Activated CD4-positive, alpha-beta T cell treated with anti-CD3 and anti-CD28 coated beads, Interleukin-2, amount 50 U/mL, for 1 hour (primary cell): ENCODE measurements at regions not wholly inside any gene's neighbourhood (a gene's known extent, or its start where the extent isn't known, plus 50 kb on each side); places are given as distances from the start of the nearest gene placed in this dataset.
"Not testable (repeated sequence)": the region's sequence is repeated elsewhere in the genome, so short reads cannot be mapped to it uniquely, and the experiment has no call there.

Source experiments
- DNase-seq: peaks from one replicate; pipeline ENCODE4 v3.0.0-alpha.2; 2020

DNA sequence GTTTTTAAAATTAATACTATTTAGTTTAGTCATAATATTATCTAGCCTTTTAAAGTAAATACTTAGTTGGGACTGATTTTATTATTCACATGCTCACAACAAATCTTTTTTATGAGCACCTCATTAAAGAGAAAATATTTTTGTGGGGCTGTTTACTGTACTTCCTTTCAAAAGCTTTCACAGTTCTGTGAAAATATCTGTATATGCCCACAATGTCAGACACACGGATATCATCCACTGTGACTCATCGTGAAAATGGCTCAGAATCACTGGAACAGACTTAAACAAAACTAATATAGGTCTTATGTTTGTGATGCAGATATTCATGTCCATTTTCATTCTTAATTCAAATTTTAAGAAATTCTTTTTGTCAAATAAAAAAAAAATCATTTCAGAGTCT, 305.2 kb downstream of the RAB38 start:
- no peak for DNase-seq

DNA sequence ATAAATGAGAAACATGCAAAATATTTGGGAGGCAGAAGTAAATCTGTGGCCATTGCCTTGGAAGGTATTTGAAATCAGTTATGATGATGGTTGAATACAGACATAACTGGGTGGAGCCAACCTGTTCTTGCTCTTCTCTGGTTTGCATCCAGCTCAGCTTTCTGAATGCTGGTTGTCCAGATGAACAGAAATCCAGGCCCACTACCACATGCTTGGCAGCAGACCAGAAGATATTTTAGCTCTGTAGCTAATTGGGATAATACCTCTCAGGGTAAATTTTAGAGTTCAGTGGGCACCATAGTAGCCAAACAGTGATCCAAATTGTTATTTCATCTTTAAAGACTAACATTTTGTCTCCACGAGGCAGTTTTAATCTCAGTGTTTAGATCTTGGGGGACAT, 308.3 kb downstream of the RAB38 start:
- DNase-seq: no peak

DNA sequence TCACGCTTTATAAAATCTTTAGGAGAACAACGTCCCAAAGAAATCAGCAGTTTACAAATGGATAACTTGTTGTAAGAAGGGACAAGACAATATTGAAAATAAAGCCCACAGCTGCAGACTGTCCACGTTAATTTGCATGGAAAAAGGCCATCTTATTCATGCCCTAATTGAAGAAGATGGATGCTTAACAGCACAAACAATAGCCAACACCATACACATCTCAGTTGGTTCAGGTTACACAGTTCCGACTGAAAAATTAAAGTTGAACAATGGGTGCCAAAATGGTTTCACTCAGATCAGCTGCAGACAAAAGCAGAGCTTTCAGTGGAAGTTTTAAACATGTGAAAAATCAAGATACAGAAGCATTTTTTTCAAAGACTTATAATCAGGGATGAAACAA, 314.2 kb downstream of the RAB38 start:
- DNase-seq: no peak

GRCh38 chr11:87859636-87860035, 315.6 kb downstream of the RAB38 start:
- DNase-seq: no peak

GRCh38 chr11:87851827-87852226, 323.4 kb downstream of the RAB38 start:
- no peak for DNase-seq

GRCh38 chr11:87851234-87851633, 324.0 kb downstream of the RAB38 start:
- DNase-seq: no peak

GRCh38 chr11:87849216-87849615, 326.0 kb downstream of the RAB38 start:
- DNase-seq: no peak

- DNase-seq: no peak
These were observed 334.5 kb downstream of the RAB38 start for GRCh38 chr11:87840786-87841185.

GRCh38 chr11:87832211-87832610, 343.0 kb downstream of the RAB38 start:
- no peak for DNase-seq

DNA sequence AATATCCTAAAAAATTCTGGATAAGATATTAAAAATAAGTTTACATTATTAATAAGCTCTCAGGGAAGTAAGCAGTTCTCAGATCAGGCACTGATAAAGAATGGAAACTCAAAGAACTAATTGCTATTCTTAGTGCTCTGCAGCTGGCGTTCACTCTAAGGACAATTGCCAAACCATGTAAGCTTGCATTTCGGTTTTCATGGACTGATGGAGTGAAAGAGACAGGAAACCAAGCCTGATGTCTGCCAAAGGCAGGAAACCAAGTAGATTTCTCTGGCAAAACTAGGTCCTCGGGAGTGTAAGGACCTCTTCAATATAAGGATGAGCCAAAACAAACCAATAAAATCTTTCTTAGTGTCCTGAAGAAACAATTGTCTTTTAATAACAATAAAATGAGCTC, 355.2 kb downstream of the RAB38 start:
- no peak for DNase-seq

- DNase-seq: no peak
These were observed 356.1 kb downstream of the RAB38 start for GRCh38 chr11:87819151-87819550.

- DNase-seq: no peak
These were observed 362.5 kb downstream of the RAB38 start for GRCh38 chr11:87812571-87813365.

DNA sequence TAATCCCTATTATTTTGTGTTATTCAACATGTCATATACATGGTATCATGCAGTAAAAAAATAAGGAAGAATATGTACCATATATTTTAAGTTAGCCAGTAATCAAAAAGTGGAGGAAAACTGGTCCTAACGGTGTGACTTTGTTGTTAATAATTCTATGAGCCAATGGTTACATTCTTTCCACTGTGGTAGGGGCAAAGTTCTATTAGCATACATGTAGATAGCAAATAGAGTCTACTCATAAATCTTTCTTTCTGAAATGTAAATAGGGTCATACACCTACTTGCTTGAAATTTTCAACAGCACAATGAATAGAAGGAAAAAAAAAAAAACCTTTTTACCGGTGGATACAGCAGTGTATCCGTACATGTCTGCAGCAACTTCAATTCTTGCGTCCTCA, 364.8 kb downstream of the RAB38 start:
- DNase-seq: no peak

GRCh38 chr11:87809256-87809655, 366.0 kb downstream of the RAB38 start:
- DNase-seq: no peak

DNA sequence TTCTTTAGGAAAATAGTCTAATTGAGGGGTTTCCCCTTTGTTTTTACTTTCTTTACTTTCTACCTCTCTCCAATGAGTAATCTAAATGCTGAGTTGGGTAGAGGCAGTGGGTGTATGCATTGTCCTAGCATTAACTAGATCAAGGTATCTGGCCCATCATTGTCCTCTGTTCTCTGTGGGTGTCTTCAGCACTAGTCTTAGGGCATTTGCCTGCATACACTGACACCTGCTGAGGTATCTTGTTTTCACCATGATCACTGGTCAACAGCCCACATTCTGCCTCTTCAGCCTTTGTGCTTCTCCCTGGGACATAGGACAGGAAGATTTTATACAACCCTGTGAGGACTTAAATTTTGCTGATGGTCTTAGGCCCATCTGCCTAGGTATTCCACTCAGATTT, 371.1 kb downstream of the RAB38 start:
- DNase-seq: no peak

DNA sequence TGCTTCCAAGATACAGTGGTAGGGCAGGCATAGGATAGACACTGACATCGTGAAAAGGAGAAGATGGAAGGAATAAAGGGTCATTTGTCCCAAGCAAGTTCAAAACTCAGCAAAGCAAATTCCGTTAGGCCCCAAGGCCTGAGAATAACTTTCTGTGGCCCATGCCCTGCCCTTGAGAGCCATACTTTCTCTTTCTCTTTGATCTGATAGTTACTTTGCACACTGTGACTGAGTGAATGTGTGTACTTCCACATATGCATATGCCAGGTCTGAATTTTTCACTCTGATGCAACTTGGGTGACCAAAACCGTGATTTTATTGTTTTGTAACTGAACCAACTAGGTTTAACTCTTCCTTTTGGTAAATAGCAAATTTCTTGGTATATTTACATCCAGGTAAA, 371.5 kb downstream of the RAB38 start:
- DNase-seq: no peak

DNA sequence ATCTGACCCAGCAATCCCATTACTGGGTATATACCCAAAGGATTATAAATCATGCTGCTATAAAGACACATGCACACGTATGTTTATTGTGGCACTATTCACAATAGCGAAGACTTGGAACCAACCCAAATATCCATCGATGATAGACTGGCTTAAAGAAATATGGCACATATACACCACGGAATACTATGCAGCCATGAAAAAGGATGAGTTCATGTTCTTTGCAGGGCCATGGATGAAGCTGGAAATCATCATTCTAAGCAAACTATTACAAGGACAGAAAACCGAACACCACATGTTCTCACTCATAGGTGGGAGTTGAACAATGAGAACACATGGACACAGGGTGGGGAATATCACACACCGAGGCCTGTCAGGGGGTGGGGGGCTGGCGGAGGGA, 390.4 kb downstream of the RAB38 start:
- not testable (repeated sequence) for DNase-seq

- no peak for DNase-seq
These were observed 395.2 kb downstream of the RAB38 start for GRCh38 chr11:87780068-87780413.

- no peak for DNase-seq
These were observed 395.8 kb downstream of the RAB38 start for GRCh38 chr11:87779276-87780067.

GRCh38 chr11:87778357-87778756, 396.9 kb downstream of the RAB38 start:
- DNase-seq: no peak

DNA sequence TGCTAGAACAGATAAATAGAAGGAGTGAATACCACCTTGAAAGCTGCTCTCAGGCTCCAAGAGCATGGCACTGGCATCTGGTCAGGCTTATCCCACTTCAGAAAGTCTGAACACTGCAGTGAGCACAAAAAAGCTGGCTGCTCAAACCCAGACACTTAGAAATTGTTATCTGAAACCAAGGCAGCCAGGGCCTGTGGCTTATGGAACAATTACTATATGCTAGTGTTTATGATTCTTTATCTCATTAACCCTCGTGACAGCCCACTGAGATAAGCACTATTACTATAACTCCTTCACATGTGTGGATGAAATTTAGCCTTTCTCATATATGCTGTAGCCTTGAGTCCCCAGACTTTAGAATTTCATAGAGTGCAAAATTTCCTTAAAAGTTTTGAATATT, 400.2 kb downstream of the RAB38 start:
- DNase-seq: no peak

- no peak for DNase-seq
These were observed 405.6 kb downstream of the RAB38 start for GRCh38 chr11:87769661-87770060.

- DNase-seq: no peak
These were observed 407.6 kb downstream of the RAB38 start for GRCh38 chr11:87767615-87768014.

- DNase-seq: not testable (repeated sequence)
These were observed 411.2 kb downstream of the RAB38 start for GRCh38 chr11:87764075-87764474.

- no peak for DNase-seq
These were observed 420.6 kb downstream of the RAB38 start for GRCh38 chr11:87754685-87755084.
